HL-60 (cell line): ENCODE measurements at regions not wholly inside any gene's neighbourhood (a gene's known extent, or its start where the extent isn't known, plus 50 kb on each side); places are given as distances from the start of the nearest gene placed in this dataset.
"Not testable (repeated sequence)": the region's sequence is repeated elsewhere in the genome, so short reads cannot be mapped to it uniquely, and the experiment has no call there.

Experiments
- DNase-seq, 2 experiments: peaks; one replicate each; pipeline ENCODE4 v3.0.0-alpha.2; 2010 to 2020; ENCODE audit warnings: low read depth in 1 of 2, low spot score in 1 of 2
- H3K27ac ChIP-seq: fragments of 250-450 bp; sonication (Bioruptor Pico); replicated peaks from 2 replicates; pipeline ENCODE4 v1.5.1; 2020; ENCODE audit warnings: mild to moderate bottlenecking, moderate library complexity
- H3K27me3 ChIP-seq: fragments of 250-450 bp; sonication (Bioruptor Pico); 2 replicates; pipeline ENCODE4 v1.5.1; 2021; ENCODE audit warnings: mild to moderate bottlenecking, moderate library complexity; ENCODE audit not compliant: insufficient read depth, poor library complexity, severe bottlenecking
- H3K4me3 ChIP-seq: replicated peaks from 2 replicates; pipeline ENCODE4 v1.5.1; 2011; ENCODE audit warnings: mild to moderate bottlenecking, control low read depth, low read length; ENCODE audit not compliant: insufficient read depth
- GABPA ChIP-seq: IDR thresholded peaks from 2 replicates; pipeline ENCODE4 v1.6.1; 2012; ENCODE audit warnings: low read depth
- POLR2AphosphoS5 ChIP-seq: IDR thresholded peaks from 2 replicates; pipeline ENCODE4 v1.6.1; 2012; ENCODE audit warnings: low read depth
- SPI1 ChIP-seq: IDR thresholded peaks from 2 replicates; pipeline ENCODE4 v1.6.1; 2012; ENCODE audit warnings: low read depth, mild to moderate bottlenecking, borderline replicate concordance
- TF ChIP-seq, protein P1 (sequence below): IDR thresholded peaks from 2 replicates; pipeline ENCODE4 v1.6.1; 2012; ENCODE audit warnings: low read depth; ENCODE audit not compliant: insufficient replicate concordance
- TF ChIP-seq, protein P2 (sequence below): IDR thresholded peaks from one replicate; pipeline ENCODE4 v1.5.1; 2011; ENCODE audit warnings: low read length, control low read depth, inconsistent platforms; ENCODE audit not compliant: insufficient read depth

GRCh38 chr5:131107128-131107527 is 57.9 kb downstream of the HINT1 start:
- H3K27me3 ChIP-seq: no peaks in the 10 kb centered on the region
- DNase-seq: no peak
- TF ChIP-seq, protein P1, sequence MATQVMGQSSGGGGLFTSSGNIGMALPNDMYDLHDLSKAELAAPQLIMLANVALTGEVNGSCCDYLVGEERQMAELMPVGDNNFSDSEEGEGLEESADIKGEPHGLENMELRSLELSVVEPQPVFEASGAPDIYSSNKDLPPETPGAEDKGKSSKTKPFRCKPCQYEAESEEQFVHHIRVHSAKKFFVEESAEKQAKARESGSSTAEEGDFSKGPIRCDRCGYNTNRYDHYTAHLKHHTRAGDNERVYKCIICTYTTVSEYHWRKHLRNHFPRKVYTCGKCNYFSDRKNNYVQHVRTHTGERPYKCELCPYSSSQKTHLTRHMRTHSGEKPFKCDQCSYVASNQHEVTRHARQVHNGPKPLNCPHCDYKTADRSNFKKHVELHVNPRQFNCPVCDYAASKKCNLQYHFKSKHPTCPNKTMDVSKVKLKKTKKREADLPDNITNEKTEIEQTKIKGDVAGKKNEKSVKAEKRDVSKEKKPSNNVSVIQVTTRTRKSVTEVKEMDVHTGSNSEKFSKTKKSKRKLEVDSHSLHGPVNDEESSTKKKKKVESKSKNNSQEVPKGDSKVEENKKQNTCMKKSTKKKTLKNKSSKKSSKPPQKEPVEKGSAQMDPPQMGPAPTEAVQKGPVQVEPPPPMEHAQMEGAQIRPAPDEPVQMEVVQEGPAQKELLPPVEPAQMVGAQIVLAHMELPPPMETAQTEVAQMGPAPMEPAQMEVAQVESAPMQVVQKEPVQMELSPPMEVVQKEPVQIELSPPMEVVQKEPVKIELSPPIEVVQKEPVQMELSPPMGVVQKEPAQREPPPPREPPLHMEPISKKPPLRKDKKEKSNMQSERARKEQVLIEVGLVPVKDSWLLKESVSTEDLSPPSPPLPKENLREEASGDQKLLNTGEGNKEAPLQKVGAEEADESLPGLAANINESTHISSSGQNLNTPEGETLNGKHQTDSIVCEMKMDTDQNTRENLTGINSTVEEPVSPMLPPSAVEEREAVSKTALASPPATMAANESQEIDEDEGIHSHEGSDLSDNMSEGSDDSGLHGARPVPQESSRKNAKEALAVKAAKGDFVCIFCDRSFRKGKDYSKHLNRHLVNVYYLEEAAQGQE: no peak
- no peak for TF ChIP-seq POLR2AphosphoS5
- TF ChIP-seq, protein P2, sequence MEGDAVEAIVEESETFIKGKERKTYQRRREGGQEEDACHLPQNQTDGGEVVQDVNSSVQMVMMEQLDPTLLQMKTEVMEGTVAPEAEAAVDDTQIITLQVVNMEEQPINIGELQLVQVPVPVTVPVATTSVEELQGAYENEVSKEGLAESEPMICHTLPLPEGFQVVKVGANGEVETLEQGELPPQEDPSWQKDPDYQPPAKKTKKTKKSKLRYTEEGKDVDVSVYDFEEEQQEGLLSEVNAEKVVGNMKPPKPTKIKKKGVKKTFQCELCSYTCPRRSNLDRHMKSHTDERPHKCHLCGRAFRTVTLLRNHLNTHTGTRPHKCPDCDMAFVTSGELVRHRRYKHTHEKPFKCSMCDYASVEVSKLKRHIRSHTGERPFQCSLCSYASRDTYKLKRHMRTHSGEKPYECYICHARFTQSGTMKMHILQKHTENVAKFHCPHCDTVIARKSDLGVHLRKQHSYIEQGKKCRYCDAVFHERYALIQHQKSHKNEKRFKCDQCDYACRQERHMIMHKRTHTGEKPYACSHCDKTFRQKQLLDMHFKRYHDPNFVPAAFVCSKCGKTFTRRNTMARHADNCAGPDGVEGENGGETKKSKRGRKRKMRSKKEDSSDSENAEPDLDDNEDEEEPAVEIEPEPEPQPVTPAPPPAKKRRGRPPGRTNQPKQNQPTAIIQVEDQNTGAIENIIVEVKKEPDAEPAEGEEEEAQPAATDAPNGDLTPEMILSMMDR: no peak
- TF ChIP-seq GABPA: no peak
- TF ChIP-seq SPI1: no peak

GRCh38 chr5:131104169-131104808 is 60.8 kb downstream of the HINT1 start:
- TF ChIP-seq, protein P1: no peak
- TF ChIP-seq GABPA: no peak
- TF ChIP-seq POLR2AphosphoS5: no peak
- TF ChIP-seq, protein P2: no peak
- no peak for TF ChIP-seq SPI1
- H3K27ac ChIP-seq: no peak overlapping the region
- DNase-seq: peak in 1 of 2 experiments; percentile 49
- no peak overlapping the region for H3K4me3 ChIP-seq
- no peaks in the 10 kb centered on the region for H3K27me3 ChIP-seq

More at GRCh38 chr5:131107128-131107527, 57.9 kb downstream of the HINT1 start:
- Histone ChIP-seq H3K4me3 (no peak overlapping the region), H3K27ac (no peak overlapping the region)

GRCh38 chr5:131096774-131097710 is 68.0 kb downstream of the HINT1 start:
- TF ChIP-seq, protein P1: no peak
- H3K27me3 ChIP-seq: no peaks in the 10 kb centered on the region
- no peak overlapping the region for H3K27ac ChIP-seq
- no peak for DNase-seq
- no peak overlapping the region for H3K4me3 ChIP-seq

GRCh38 chr5:131095561-131095960 is 69.5 kb downstream of the HINT1 start:
- not testable (repeated sequence) for H3K27ac ChIP-seq, H3K4me3 ChIP-seq, H3K27me3 ChIP-seq, DNase-seq
